ENCODE measurements at regions not wholly inside any gene's neighbourhood (a gene's known extent, or its start where the extent isn't known, plus 50 kb on each side); places are given as distances from the start of the nearest gene placed in this dataset.

DNA sequence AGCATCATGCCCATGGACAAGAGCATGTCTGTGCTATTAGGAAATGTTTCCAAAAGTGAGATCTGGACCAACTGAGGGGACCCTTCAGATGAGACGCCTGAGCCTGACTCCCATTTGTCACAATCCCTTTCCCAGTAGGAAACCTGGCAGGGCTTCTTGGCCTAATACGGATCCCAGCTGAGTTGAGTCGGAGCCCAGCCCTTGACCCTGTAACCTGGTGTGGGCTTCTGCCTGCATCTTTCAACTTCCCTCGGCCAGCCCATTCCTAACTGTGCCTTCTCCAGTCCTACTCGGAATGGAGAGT lies 148.3 kb downstream of the IRX2 start:
- DNase-seq (ENCODE audit: low spot score): no peak

DNA sequence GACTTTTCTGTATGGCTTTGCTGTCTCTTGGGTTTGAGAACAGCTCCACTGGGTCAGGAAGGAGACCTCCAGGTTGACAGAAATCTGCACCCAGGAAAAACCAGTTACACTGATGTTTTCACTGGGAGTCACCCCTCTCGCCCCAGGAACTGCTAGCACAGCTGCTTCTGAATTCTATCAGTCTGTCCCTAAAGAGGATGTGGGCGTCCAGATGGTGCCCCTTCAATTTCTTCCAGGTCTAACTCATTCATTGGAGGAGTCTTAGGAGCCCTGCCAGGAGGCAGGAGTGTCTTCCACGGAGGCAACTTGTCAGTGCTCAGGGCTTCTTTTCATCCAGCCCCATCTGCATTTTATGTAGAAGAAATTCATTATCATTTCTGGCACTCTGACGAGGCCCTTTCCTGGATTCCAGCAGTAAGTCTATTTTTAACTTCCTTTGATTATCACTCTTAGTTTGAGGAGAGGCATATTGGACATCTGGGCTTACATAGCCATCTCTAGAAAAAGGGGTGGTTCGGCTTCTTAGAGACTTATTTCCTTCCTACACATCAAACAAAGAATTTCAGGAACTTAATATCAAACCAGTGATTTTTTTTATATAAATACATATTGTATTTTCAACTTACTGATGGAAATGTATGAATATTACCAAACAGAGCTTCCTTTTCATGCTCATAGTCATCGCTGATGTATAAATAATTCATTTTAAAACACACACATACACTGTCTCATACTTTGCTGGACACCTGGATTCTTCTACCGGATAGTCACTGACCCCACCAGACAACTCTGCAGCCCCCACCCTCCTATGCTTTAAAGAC lies 148.8 kb downstream of the IRX2 start:
- DNase-seq (ENCODE audit: low spot score): no peak

DNA sequence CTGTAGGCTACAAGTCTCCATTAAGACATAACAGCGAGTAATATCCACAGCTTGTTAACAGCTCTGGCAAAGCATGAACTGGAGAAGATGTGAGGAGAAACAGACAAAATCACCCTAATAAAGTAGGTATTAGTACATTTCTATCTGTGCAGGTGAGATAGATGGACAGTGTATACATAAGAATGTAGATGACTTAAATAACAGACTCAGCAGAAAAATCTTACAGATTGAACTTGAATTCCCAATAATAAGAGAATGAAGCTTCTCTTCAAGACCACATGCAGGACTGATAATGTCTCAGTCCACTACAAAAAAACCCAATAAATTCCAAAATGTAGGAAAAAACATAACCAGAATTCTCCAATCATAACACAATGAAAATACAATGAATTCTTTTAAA lies 153.0 kb downstream of the IRX2 start:
- no peak for DNase-seq (ENCODE audit: low spot score)

GRCh38 chr5:2594701-2595100 lies 156.8 kb downstream of the IRX2 start:
- no peak for DNase-seq (ENCODE audit: low spot score)

GRCh38 chr5:2592766-2593165 lies 158.7 kb downstream of the IRX2 start:
- no peak for DNase-seq (ENCODE audit: low spot score)

GRCh38 chr5:2591777-2592453 lies 159.6 kb downstream of the IRX2 start:
- no peak for DNase-seq (ENCODE audit: low spot score)

GRCh38 chr5:2588850-2589501 lies 162.5 kb downstream of the IRX2 start:
- DNase-seq (ENCODE audit: low spot score): no peak

DNA sequence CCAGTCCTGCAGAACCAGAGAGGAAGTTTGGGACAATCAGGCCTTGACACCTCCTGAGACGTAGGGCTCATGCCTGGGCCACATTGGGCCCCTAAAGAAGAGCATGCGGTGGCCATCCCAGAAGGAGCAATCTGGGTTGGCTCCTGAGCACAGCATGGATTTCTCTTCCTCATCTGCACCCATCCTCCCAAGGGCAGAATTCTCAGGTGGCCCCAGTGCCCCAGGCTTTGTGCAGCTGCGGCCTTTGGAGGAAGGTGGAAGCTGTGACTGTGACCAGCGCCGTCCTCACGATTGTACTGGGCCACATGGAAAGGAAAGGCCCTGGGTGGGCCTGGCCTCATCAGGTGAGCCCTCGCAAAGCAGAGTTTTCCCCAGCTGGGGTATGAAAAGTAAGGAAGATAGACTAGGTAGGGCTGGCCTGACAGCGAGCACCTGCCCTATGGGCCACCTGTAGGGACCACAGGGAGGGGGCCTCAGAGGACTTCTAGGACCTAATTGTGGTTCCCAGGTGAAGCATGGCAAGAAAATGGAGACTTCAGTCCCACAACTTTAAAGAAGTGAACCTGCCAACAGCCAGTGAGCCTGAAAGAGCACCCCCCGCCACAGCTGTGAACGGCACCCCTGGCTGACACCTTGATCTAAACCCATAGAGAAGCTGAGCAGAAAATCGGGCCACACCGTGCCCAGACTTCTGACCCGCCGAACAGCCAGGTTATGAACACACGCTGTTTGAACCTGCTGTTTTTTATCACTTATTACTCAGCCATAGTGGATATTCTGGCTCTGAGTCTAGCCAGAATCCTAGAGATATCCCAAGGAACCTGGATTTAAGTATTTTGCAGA lies 164.1 kb downstream of the IRX2 start:
- DNase-seq (ENCODE audit: low spot score): no peak

GRCh38 chr5:2586016-2586715 lies 165.3 kb downstream of the IRX2 start:
- DNase-seq (ENCODE audit: low spot score): no peak

DNA sequence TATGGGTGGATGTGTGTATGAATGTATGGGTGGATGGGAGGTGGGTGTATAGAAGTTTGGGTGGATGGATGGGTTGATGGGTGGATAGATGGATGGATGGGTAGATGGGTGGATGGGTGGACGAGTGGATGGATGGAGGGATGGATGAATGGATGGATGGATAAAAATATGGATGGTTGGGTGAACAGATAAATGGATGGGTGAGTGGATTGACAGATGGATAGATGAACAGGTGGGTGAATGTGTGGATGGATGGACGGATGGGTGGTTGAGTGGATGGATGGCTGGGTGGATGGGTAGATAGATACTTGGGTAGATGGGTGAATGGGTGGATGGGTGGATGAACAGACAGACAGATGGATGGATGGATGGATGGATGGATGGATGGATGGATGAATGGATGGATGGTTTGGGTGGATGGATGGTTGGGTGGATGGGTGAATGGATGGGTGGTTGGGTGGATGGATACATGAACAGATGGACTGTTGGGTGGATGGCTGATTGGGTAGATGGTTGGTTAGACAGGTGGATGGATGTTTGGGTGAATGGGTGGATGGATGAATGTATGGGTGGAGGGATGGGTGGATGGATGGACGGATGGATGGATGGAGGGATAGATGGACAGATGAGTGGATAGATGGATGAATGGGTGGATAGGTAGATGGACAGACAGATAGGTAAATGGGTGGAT lies 166.8 kb downstream of the IRX2 start:
- DNase-seq (ENCODE audit: low spot score): no peak

- DNase-seq (ENCODE audit: low spot score): no peak
Measured at GRCh38 chr5:2582507-2582906, 169.0 kb downstream of the IRX2 start.

DNA sequence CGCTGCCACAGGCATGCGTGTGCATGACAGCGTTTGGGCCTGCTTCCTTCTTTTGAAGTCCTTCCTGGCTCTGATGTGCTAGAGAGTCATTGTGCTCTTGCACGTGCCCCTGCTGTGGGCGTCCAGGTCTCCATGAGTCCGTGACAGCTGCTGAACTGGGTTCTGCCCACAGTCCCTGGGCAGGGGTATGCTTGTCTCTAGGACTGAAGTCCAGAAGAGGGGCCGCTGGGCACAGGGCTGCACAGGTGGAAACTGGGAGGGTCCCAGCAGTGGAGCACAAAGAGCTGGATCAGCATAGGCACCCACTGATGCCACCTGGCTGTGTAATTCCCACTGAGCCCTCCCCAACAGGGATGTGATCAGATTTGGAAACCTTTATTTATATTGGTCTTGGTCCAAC lies 169.4 kb downstream of the IRX2 start:
- no peak for DNase-seq (ENCODE audit: low spot score)

- DNase-seq (ENCODE audit: low spot score): no peak
Measured at GRCh38 chr5:2581418-2581817, 170.1 kb downstream of the IRX2 start.

DNA sequence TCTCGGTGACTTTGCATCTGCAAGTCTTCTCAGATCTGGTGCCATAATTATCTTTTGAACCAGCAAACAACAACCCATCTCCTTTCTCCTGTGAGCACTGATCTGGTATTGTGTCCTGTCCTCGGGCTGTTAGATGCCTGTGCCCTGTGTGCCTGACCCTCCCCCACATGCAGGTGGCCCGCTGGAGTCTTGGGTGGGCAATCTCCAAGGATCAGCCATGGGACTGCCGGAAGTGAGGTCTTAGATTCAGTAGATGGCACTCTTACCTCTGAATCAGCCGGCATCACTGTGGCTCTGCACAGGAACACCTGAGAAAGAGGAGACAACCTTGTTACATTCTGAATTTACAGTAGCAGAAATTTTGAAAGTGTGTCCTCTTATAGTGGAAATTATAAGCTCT lies 172.4 kb downstream of the IRX2 start:
- no peak for DNase-seq (ENCODE audit: low spot score)

DNA sequence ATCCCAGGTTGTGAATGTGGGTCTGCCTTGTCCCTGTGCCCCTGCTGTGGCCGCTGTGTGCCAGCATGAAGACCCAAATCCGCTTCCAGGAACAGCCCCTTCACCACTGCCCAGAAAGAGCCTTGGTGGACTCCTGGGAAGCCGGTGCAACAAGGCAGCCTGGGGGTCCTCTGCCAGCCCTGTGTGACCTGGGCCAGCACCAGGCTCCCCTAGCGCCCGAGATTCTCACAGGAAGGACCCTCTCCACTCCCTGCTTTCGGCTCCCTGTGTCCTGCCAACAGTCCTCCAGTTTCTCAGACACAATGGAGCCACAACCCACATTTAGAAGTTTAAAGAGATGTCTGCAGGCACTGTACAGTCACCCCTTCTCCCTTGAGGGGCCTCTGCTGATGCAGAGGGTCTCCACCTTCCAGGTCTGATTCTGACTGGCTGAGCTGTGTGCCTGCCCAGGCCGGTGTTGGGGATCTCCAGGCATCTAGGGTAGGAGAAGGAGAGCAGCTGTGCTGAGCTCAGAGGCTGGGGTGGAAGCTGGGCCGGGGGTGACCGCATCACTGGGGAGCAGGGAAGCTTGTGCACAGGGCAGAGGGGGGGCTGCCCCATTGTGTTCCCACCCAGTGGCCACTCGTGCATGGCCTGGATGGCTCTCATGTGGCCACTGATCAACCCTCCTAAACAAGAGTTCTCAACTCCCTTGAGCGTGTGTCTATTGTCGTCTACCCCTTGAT lies 174.0 kb downstream of the IRX2 start:
- DNase-seq (ENCODE audit: low spot score): no peak

DNA sequence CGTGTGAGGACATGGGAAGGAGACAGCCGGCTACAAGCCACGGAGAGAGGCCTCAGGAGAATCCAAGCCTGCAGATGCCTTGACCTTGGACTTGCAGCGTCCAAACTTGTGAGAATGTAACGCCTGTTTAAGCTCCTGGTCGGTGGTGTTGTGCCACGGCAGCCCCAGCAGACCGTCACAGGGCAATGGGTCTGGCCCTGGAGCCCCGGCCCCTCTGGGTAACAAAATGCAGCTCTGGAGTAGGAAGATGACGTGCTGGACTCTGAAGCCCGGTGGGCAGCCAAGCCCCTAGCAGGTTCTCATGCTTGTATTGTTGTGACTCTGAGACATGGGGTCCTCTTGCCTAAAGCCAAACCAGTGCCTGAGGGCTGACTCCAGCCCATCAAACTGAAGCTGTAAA lies 174.7 kb downstream of the IRX2 start:
- DNase-seq (ENCODE audit: low spot score): no peak

- no peak for DNase-seq (ENCODE audit: low spot score)
Measured at GRCh38 chr5:2575871-2576270, 175.6 kb downstream of the IRX2 start.

GRCh38 chr5:2575292-2575691 lies 176.2 kb downstream of the IRX2 start:
- no peak for DNase-seq (ENCODE audit: low spot score)

DNA sequence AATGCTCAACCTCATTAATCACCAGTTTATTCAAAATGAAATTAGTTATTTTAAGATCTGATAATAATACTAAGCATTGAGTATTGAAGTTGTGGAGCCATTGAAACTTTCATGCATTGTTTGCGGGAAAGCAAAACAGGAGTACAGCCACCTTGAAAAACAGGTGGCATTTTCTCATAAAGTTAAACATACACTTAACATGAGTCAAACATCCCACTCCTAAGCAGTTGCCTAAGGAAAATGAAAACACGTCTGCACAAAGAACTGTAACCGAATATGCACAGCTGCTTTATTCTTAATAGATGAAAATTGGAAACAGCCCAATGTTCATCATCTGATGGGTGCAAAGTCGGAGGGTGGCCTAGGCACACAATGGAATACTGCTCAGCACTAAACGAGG lies 177.3 kb downstream of the IRX2 start:
- no peak for DNase-seq (ENCODE audit: low spot score)

DNA sequence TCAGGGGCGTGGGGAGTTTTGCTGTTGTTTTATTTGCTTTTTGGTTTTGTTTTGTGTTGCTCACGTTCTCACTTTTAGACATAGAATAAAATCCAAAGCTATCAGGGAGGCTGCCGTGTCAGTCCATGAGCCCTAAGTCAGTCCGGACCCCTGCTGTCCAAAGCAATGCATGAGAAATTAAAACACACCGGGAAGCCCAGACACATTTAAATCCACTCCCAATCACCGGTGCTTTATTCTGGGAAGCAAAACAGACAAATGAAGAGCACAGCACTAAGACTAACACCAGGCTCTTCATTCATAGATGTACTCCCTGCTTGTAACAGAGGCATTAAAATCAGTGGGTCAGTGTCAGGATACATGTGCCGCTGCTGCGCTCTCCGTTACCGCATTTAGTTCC lies 180.9 kb downstream of the IRX2 start:
- no peak for DNase-seq (ENCODE audit: low spot score)
